DOHH2 (cell line): ENCODE measurements at regions not wholly inside any gene's neighbourhood (a gene's known extent, or its start where the extent isn't known, plus 50 kb on each side); places are given as distances from the start of the nearest gene placed in this dataset.

Experiments used
- CTCF ChIP-seq: fragments of 200-600 bp; sonication (generic); IDR thresholded peaks from one replicate; pipeline ENCODE4 v1.5.1; 2014; ENCODE audit warnings: antibody characterized with exemption, mild to moderate bottlenecking, low read depth, low read length; ENCODE audit not compliant: poor library complexity, severe bottlenecking
- EZH2phosphoT487 ChIP-seq: fragments of 200-600 bp; sonication (generic); IDR thresholded peaks from 2 replicates; pipeline ENCODE4 v1.6.1; 2017; ENCODE audit warnings: borderline replicate concordance, mild to moderate bottlenecking, antibody characterized with exemption, low read length, moderate library complexity, mixed read lengths

GRCh38 chr14:41549282-41549681 lies 57.4 kb upstream of the LRFN5 start:
- TF ChIP-seq EZH2phosphoT487 (no peak), CTCF (no peak)
